ENCODE measurements at regions not wholly inside any gene's neighbourhood (a gene's known extent, or its start where the extent isn't known, plus 50 kb on each side); places are given as distances from the start of the nearest gene placed in this dataset.

- TF ChIP-seq POLR2A (IDR thresholded peaks at IDR 0.05; ENCODE audit: low read depth, low read length) (no peak), SPI1 (IDR thresholded peaks at IDR 0.05; ENCODE audit: low read depth, low read length) (no peak), POU2F2 (IDR thresholded peaks at IDR 0.05; ENCODE audit: low read depth, low read length) (no peak), POLR2AphosphoS5 (IDR thresholded peaks at IDR 0.05; ENCODE audit: low read depth, low read length) (no peak), PAX5 (IDR thresholded peaks at IDR 0.05; ENCODE audit: insufficient read depth, low read length, severe bottlenecking) (no peak)
These were observed 392.8 kb upstream of the KLF6 start for GRCh38 chr10:4177791-4178190.
